ENCODE measurements at regions not wholly inside any gene's neighbourhood (a gene's known extent, or its start where the extent isn't known, plus 50 kb on each side); places are given as distances from the start of the nearest gene placed in this dataset.
A peak's percentile ranks its signal among the peaks of the same experiment; 100 is the strongest.

GRCh38 chr17:62882284-62882683 lies 74.2 kb upstream of the MARCHF10 start:
- H3K9me3 ChIP-seq (ENCODE audit: control insufficient read depth, insufficient read depth, low read length), result no peaks in the 10 kb centered on the region

GRCh38 chr17:62880120-62880519 lies 72.0 kb upstream of the MARCHF10 start:
- H3K4me1 ChIP-seq (ENCODE audit: control insufficient read depth, insufficient read depth, low read length), result no peaks in the 10 kb centered on the region
- no peak overlapping the region for H3K4me3 ChIP-seq (ENCODE audit: low read depth, low read length)
- no peaks in the 10 kb centered on the region for H3K9me3 ChIP-seq (ENCODE audit: control insufficient read depth, insufficient read depth, low read length)
- H3K9ac ChIP-seq (ENCODE audit: low read depth, low read length), result no peak overlapping the region
- no peaks in the 10 kb centered on the region for H3K36me3 ChIP-seq (ENCODE audit: control insufficient read depth, insufficient read depth, low read length)
- no peak overlapping the region for H3K27ac ChIP-seq (ENCODE audit: low read depth, low read length)
- H3K27me3 ChIP-seq (ENCODE audit: control insufficient read depth, insufficient read depth, low read length), result no peaks in the 10 kb centered on the region

More at GRCh38 chr17:62882284-62882683, 74.2 kb upstream of the MARCHF10 start:
- no peaks in the 10 kb centered on the region for H3K4me1 ChIP-seq (ENCODE audit: control insufficient read depth, insufficient read depth, low read length)
- H3K4me3 ChIP-seq (ENCODE audit: low read depth, low read length), result no peak overlapping the region
- no peak overlapping the region for H3K9ac ChIP-seq (ENCODE audit: low read depth, low read length)
- H3K36me3 ChIP-seq (ENCODE audit: control insufficient read depth, insufficient read depth, low read length), result no peaks in the 10 kb centered on the region
- no peak overlapping the region for H3K27ac ChIP-seq (ENCODE audit: low read depth, low read length)
- H3K27me3 ChIP-seq (ENCODE audit: control insufficient read depth, insufficient read depth, low read length), result no peaks in the 10 kb centered on the region

- Histone ChIP-seq H3K36me3 (ENCODE audit: control insufficient read depth, insufficient read depth, low read length) (no peaks in the 10 kb centered on the region), H3K27ac (ENCODE audit: low read depth, low read length) (no peak overlapping the region), H3K27me3 (ENCODE audit: control insufficient read depth, insufficient read depth, low read length) (no peaks in the 10 kb centered on the region), H3K4me1 (ENCODE audit: control insufficient read depth, insufficient read depth, low read length) (no peaks in the 10 kb centered on the region), H3K9ac (ENCODE audit: low read depth, low read length) (no peak overlapping the region), H3K4me3 (ENCODE audit: low read depth, low read length) (no peak overlapping the region), H3K9me3 (ENCODE audit: control insufficient read depth, insufficient read depth, low read length) (no peaks in the 10 kb centered on the region)
Observed at GRCh38 chr17:62876673-62877405, 68.7 kb upstream of the MARCHF10 start.

GRCh38 chr17:62876063-62876462 lies 67.9 kb upstream of the MARCHF10 start:
- Histone ChIP-seq H3K9me3 (ENCODE audit: control insufficient read depth, insufficient read depth, low read length) (no peaks in the 10 kb centered on the region), H3K27ac (ENCODE audit: low read depth, low read length) (no peak overlapping the region)

GRCh38 chr17:62875296-62875695 lies 67.2 kb upstream of the MARCHF10 start:
- Histone ChIP-seq H3K9ac (ENCODE audit: low read depth, low read length) (no peak overlapping the region), H3K27ac (ENCODE audit: low read depth, low read length) (no peak overlapping the region), H3K36me3 (ENCODE audit: control insufficient read depth, insufficient read depth, low read length) (no peaks in the 10 kb centered on the region), H3K4me1 (ENCODE audit: control insufficient read depth, insufficient read depth, low read length) (peaks cover 7% of the 10 kb centered on the region), H3K4me3 (ENCODE audit: low read depth, low read length) (no peak overlapping the region), H3K27me3 (ENCODE audit: control insufficient read depth, insufficient read depth, low read length) (no peaks in the 10 kb centered on the region), H3K9me3 (ENCODE audit: control insufficient read depth, insufficient read depth, low read length) (no peaks in the 10 kb centered on the region)

More at GRCh38 chr17:62876063-62876462, 67.9 kb upstream of the MARCHF10 start:
- no peak overlapping the region for H3K9ac ChIP-seq (ENCODE audit: low read depth, low read length)
- no peaks in the 10 kb centered on the region for H3K27me3 ChIP-seq (ENCODE audit: control insufficient read depth, insufficient read depth, low read length)
- no peaks in the 10 kb centered on the region for H3K4me1 ChIP-seq (ENCODE audit: control insufficient read depth, insufficient read depth, low read length)
- H3K36me3 ChIP-seq (ENCODE audit: control insufficient read depth, insufficient read depth, low read length), result no peaks in the 10 kb centered on the region
- no peak overlapping the region for H3K4me3 ChIP-seq (ENCODE audit: low read depth, low read length)

GRCh38 chr17:62871291-62871690 lies 63.2 kb upstream of the MARCHF10 start:
- Histone ChIP-seq H3K9ac (ENCODE audit: low read depth, low read length) (no peak overlapping the region), H3K36me3 (ENCODE audit: control insufficient read depth, insufficient read depth, low read length) (no peaks in the 10 kb centered on the region), H3K4me3 (ENCODE audit: low read depth, low read length) (no peak overlapping the region), H3K4me1 (ENCODE audit: control insufficient read depth, insufficient read depth, low read length) (peaks cover 16% of the 10 kb centered on the region), H3K27me3 (ENCODE audit: control insufficient read depth, insufficient read depth, low read length) (no peaks in the 10 kb centered on the region), H3K27ac (ENCODE audit: low read depth, low read length) (no peak overlapping the region), H3K9me3 (ENCODE audit: control insufficient read depth, insufficient read depth, low read length) (no peaks in the 10 kb centered on the region)

- Histone ChIP-seq H3K27ac (ENCODE audit: low read depth, low read length) (peak overlapping the region; percentile 31), H3K9ac (ENCODE audit: low read depth, low read length) (no peak overlapping the region), H3K27me3 (ENCODE audit: control insufficient read depth, insufficient read depth, low read length) (no peaks in the 10 kb centered on the region), H3K4me3 (ENCODE audit: low read depth, low read length) (0 out of 2 replicates have a peak overlapping the region, but pooled peaks have one; percentile 24), H3K4me1 (ENCODE audit: control insufficient read depth, insufficient read depth, low read length) (peaks cover 16% of the 10 kb centered on the region), H3K9me3 (ENCODE audit: control insufficient read depth, insufficient read depth, low read length) (no peaks in the 10 kb centered on the region), H3K36me3 (ENCODE audit: control insufficient read depth, insufficient read depth, low read length) (no peaks in the 10 kb centered on the region)
Observed at GRCh38 chr17:62870552-62870971, 62.4 kb upstream of the MARCHF10 start.

GRCh38 chr17:62870030-62870541 lies 62.0 kb upstream of the MARCHF10 start:
- H3K27me3 ChIP-seq (ENCODE audit: control insufficient read depth, insufficient read depth, low read length), result no peaks in the 10 kb centered on the region
- H3K27ac ChIP-seq (ENCODE audit: low read depth, low read length), result peak overlapping the region; percentile 26
- no peaks in the 10 kb centered on the region for H3K9me3 ChIP-seq (ENCODE audit: control insufficient read depth, insufficient read depth, low read length)
- 0 out of 2 replicates have a peak overlapping the region, but pooled peaks have one; percentile 24 for H3K4me3 ChIP-seq (ENCODE audit: low read depth, low read length)
- no peak overlapping the region for H3K9ac ChIP-seq (ENCODE audit: low read depth, low read length)
- H3K4me1 ChIP-seq (ENCODE audit: control insufficient read depth, insufficient read depth, low read length), result peaks cover 16% of the 10 kb centered on the region
- no peaks in the 10 kb centered on the region for H3K36me3 ChIP-seq (ENCODE audit: control insufficient read depth, insufficient read depth, low read length)

- Histone ChIP-seq H3K4me1 (ENCODE audit: control insufficient read depth, insufficient read depth, low read length) (peaks cover 16% of the 10 kb centered on the region), H3K4me3 (ENCODE audit: low read depth, low read length) (no peak overlapping the region), H3K27me3 (ENCODE audit: control insufficient read depth, insufficient read depth, low read length) (no peaks in the 10 kb centered on the region), H3K9ac (ENCODE audit: low read depth, low read length) (no peak overlapping the region), H3K36me3 (ENCODE audit: control insufficient read depth, insufficient read depth, low read length) (no peaks in the 10 kb centered on the region), H3K9me3 (ENCODE audit: control insufficient read depth, insufficient read depth, low read length) (no peaks in the 10 kb centered on the region), H3K27ac (ENCODE audit: low read depth, low read length) (no peak overlapping the region)
Observed at GRCh38 chr17:62868723-62869122, 60.6 kb upstream of the MARCHF10 start.

GRCh38 chr17:62868008-62868407 lies 59.9 kb upstream of the MARCHF10 start:
- Histone ChIP-seq H3K9ac (ENCODE audit: low read depth, low read length) (no peak overlapping the region), H3K4me3 (ENCODE audit: low read depth, low read length) (no peak overlapping the region), H3K4me1 (ENCODE audit: control insufficient read depth, insufficient read depth, low read length) (peaks cover 16% of the 10 kb centered on the region), H3K9me3 (ENCODE audit: control insufficient read depth, insufficient read depth, low read length) (no peaks in the 10 kb centered on the region), H3K36me3 (ENCODE audit: control insufficient read depth, insufficient read depth, low read length) (no peaks in the 10 kb centered on the region), H3K27me3 (ENCODE audit: control insufficient read depth, insufficient read depth, low read length) (no peaks in the 10 kb centered on the region), H3K27ac (ENCODE audit: low read depth, low read length) (no peak overlapping the region)

- Histone ChIP-seq H3K27ac (ENCODE audit: low read depth, low read length) (no peak overlapping the region), H3K9ac (ENCODE audit: low read depth, low read length) (no peak overlapping the region), H3K9me3 (ENCODE audit: control insufficient read depth, insufficient read depth, low read length) (no peaks in the 10 kb centered on the region), H3K4me3 (ENCODE audit: low read depth, low read length) (no peak overlapping the region), H3K36me3 (ENCODE audit: control insufficient read depth, insufficient read depth, low read length) (no peaks in the 10 kb centered on the region), H3K27me3 (ENCODE audit: control insufficient read depth, insufficient read depth, low read length) (no peaks in the 10 kb centered on the region), H3K4me1 (ENCODE audit: control insufficient read depth, insufficient read depth, low read length) (peaks cover 16% of the 10 kb centered on the region)
Observed at GRCh38 chr17:62867303-62867702, 59.2 kb upstream of the MARCHF10 start.

All from HUES48 (cell line).